Cardiac fibroblast (primary cell): ENCODE measurements at regions not wholly inside any gene's neighbourhood (a gene's known extent, or its start where the extent isn't known, plus 50 kb on each side); places are given as distances from the start of the nearest gene placed in this dataset.

Source experiments
- DNase-seq, 2 donors: peaks; one replicate each; pipeline versions ENCODE4 v3.0.0 to v3.0.0-alpha.2; 2010; ENCODE audit warnings: low read depth in 2 of 2
- H3K4me3 ChIP-seq, 2 donors: replicated peaks in 1 of 2; 1 replicate in 1 of 2; 2 replicates in 1 of 2; pipeline ENCODE4 v1.5.1; 2011; ENCODE audit warnings: low read depth in 2 of 2, low read length in 2 of 2, mild to moderate bottlenecking in 2 of 2, moderate library complexity in 1 of 2
- TF ChIP-seq, protein P1 (sequence below): IDR thresholded peaks from one replicate; pipeline ENCODE4 v1.5.1; 2011; ENCODE audit warnings: low read depth, mild to moderate bottlenecking, low read length, inconsistent platforms

DNA sequence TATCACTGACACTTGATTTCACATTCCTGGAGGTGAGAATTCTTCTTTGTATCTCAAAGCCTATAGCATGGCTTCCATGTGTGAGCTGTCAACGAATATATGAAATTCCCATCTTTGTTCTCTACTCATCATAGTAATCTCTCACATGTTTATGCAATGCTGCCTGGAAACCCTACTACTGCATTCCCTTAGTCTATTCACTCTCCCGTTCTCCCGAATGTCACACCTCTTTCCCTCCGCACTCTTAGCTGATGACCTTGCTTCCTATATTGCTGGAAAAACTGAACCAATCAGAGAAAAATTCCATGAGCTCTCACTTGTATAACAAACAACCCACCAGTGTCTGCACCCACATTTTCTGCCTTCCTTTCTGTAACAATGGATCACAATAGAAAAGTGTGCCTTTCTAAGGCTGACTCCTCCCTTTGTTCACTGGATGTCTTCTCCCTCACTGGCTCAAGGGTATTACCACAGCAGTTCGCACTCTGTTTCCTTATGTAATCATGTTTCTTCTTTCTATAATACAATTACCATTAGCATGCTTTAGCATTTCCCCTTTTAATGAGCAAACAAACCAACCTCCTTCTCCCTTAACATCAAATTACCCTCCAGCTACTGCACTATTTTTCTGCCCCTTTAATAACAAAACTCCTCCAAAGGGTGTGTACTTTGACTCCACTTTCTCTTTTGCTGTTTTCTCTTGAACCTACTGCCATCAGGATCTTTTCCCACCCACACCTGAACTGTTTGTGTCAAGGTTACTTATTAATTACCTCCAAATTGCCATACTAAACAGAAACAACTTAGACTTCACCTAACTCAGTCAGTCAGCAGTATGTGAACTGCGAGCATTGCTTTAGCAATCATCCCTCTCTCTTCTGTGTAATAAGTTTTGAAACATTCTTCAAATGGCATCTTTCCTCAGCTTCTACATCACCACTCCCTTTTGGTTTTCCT is 63.9 kb upstream of the CCDC196 start:
- no peak overlapping the region for H3K4me3 ChIP-seq
- TF ChIP-seq, protein P1, sequence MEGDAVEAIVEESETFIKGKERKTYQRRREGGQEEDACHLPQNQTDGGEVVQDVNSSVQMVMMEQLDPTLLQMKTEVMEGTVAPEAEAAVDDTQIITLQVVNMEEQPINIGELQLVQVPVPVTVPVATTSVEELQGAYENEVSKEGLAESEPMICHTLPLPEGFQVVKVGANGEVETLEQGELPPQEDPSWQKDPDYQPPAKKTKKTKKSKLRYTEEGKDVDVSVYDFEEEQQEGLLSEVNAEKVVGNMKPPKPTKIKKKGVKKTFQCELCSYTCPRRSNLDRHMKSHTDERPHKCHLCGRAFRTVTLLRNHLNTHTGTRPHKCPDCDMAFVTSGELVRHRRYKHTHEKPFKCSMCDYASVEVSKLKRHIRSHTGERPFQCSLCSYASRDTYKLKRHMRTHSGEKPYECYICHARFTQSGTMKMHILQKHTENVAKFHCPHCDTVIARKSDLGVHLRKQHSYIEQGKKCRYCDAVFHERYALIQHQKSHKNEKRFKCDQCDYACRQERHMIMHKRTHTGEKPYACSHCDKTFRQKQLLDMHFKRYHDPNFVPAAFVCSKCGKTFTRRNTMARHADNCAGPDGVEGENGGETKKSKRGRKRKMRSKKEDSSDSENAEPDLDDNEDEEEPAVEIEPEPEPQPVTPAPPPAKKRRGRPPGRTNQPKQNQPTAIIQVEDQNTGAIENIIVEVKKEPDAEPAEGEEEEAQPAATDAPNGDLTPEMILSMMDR, result no peak
- no peak for DNase-seq

DNA sequence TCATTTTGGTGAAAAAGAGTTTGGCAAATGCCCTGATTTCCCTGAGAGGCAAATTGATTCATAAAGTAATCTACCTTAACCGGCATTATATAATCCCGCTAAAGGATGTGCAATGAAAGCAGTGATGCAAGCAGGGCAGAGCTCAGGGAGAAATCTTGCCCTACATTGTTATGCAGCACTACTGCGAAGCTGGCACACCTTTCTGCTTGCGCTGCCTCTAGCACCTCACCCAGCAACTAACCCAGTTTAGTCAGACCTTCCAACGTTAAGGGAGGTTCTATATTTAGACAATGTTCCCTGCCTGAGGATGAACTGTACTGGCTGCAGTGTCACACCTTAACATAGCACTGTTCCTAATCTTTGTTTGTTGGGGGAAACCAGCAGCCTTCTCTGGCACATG is 60.8 kb upstream of the CCDC196 start:
- H3K4me3 ChIP-seq, result no peak overlapping the region
- DNase-seq, result no peak
- TF ChIP-seq, protein P1, result no peak

DNA sequence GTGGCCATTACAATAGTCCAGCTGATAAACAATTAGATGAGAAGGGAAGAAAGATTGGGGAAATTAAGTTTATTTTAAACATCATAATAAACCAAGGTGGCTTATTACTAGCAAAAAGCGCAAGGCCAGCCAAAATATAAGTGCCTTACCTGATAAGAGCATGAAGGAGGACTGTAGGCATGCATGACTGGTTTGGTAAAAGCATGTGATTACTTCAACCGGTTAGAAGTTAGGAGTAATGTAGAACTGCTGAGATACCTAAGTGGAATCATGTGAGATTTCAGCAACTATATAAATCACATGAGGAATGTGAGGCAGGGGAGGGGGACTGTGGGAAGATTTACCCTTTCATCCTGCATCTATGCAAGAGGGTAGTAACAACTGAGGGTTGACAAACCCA is 59.7 kb upstream of the CCDC196 start:
- H3K4me3 ChIP-seq, result no peak overlapping the region
- TF ChIP-seq, protein P1, result no peak
- DNase-seq, result no peak

DNA sequence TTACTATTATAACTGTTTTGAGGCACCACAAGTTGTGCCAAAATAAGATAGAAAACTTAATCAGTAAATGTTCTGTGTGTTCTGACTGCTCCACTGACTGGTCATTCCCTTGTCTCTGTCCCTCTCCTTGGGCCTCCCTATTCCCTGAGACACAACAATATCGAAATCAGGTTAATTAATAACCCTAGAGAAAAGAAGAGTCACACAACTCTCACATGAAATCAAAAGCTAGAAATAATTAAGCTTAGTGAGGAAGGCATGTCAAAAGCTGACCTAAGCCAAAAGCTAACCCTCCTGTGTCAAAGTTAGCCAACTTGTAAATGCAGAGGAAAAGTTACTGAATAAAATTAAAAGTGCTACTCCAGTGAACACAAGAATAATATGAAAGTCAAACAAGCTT is 53.8 kb upstream of the CCDC196 start:
- DNase-seq, result no peak
- H3K4me3 ChIP-seq, result no peak overlapping the region
- TF ChIP-seq, protein P1, result no peak

DNA sequence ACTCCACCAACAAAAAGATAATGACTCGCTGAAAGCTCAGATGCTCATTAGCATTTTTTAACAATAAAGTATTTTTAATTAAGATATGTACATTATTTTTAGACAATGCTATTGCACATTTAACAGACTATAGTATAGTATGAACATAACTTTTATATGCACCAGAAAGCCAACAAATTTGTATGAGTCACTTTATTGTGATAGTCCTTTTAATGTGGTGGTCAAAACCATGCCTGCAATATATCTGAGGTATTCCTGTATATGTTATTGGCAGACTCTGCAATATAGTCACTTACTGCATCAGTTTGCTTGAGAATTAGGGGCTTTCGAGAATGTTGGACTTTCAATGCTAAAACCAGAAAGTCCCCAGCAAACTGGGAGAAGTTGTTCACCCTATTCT is 51.7 kb upstream of the CCDC196 start:
- no peak for DNase-seq
- no peak overlapping the region for H3K4me3 ChIP-seq
- TF ChIP-seq, protein P1, result no peak

DNA sequence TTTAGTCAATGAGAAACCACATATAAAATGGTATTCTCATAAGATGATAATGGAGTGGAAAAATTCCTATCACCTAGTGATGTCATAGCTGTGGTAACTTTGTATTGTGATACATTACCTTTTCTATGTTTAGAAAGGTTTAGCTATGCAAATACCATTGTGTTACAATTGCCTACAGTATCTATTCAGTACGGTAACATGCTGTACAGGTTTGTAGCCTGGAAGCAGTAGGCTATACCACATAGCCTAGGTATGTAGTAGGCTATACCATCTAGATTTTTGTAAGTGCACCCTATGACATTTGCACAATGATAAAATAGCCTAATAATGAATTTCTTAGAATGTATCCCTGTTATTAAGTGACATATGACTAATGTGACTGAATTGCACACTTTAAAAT is 50.5 kb upstream of the CCDC196 start:
- no peak overlapping the region for H3K4me3 ChIP-seq
- TF ChIP-seq, protein P1, result no peak
- no peak for DNase-seq
